Stomach (tissue), 8 donors: ENCODE measurements at regions not wholly inside any gene's neighbourhood (a gene's known extent, or its start where the extent isn't known, plus 50 kb on each side); places are given as distances from the start of the nearest gene placed in this dataset.

ENCODE experiments used
- DNase-seq, 2 donors: peaks; one replicate each; pipeline versions ENCODE4 v3.0.0 to v3.0.0-alpha.2; 2013 to 2019
- H3K27ac ChIP-seq, 5 donors: fragments of 200-600 bp in 4 of 5; sonication (generic) in 4 of 5; one replicate each; pipeline ENCODE4 v1.5.1; 2013 to 2019; ENCODE audit warnings: mild to moderate bottlenecking in 1 of 5, moderate library complexity in 1 of 5
- H3K27me3 ChIP-seq, 3 donors: fragments of 200-600 bp; sonication (generic); one replicate each; pipeline ENCODE4 v1.5.1; 2017 to 2019; ENCODE audit warnings: mixed run types in 1 of 3
- H3K36me3 ChIP-seq, 4 donors: fragments of 200-600 bp; sonication (generic); 1 replicate in 3 of 4; 2 replicates in 1 of 4; pipeline ENCODE4 v1.5.1; 2016 to 2019
- H3K4me1 ChIP-seq, 4 donors: fragments of 200-600 bp; sonication (generic); one replicate each; pipeline ENCODE4 v1.5.1; 2016 to 2019
- H3K4me3 ChIP-seq, 4 donors: fragments of 200-600 bp; sonication (generic) in 3 of 4; one replicate each; pipeline ENCODE4 v1.5.1; 2016 to 2019; ENCODE audit warnings: mild to moderate bottlenecking in 1 of 4
- H3K9me3 ChIP-seq, 4 donors: fragments of 200-600 bp; sonication (generic); one replicate each; pipeline ENCODE4 v1.5.1; 2016 to 2019
- CTCF ChIP-seq, 7 experiments: fragments of 450-650 bp in 4 of 7; fragments of 200-600 bp in 3 of 7; sonication (generic) in 3 of 7; IDR thresholded peaks; one replicate each; pipeline ENCODE4 v1.5.1; 2016 to 2019; ENCODE audit warnings: antibody characterized with exemption in 7 of 7, control low read depth in 2 of 7, mild to moderate bottlenecking in 1 of 7
- EP300 ChIP-seq: sonication (generic); formaldehyde crosslinking; IDR thresholded peaks from one replicate; pipeline ENCODE4 v1.6.1; 2017; ENCODE audit warnings: antibody characterized with exemption
- POLR2A ChIP-seq, 4 donors: fragments of 450-650 bp; IDR thresholded peaks; one replicate each; pipeline ENCODE4 v1.6.1; 2016; ENCODE audit warnings: antibody characterized with exemption in 4 of 4, control low read depth in 2 of 4, mild to moderate bottlenecking in 1 of 4, moderate library complexity in 1 of 4
- POLR2AphosphoS5 ChIP-seq, 3 donors: sonication (generic); formaldehyde crosslinking; IDR thresholded peaks; one replicate each; pipeline ENCODE4 v1.6.1; 2016; ENCODE audit warnings: antibody characterized with exemption in 3 of 3
- WGBS, 5 donors: extraction: QIAGEN DNeasy Blood & Tissue Kit in 3 of 5; methylation state at CpG; one replicate each; pipeline versions ENCODE4 v1.1.5 to v1.1.7; 2013 to 2018; 5-methylcytosine and 5-hydroxymethylcytosine counted together
- intact Hi-C: fragments of 100-400 bp; cut with DNase I; formaldehyde crosslinking; loops from one replicate; pipeline ENCODE4 v1.15.1; 2023; ENCODE audit warnings: low total_unique reads
- donor health status: healthy with polysubstance abuse.
- donor health status: Bipolar disorder and iron deficiency.
- donor health status: healthy.

GRCh38 chr13:82593239-82593638, 1289.0 kb downstream of the SLITRK1 start:
- Histone ChIP-seq H3K4me1 (no peaks in the 10 kb centered on the region), H3K9me3 (peaks cover 0 to 31% (median 0%) of the 10 kb centered on the region in 4 donors), H3K36me3 (no peaks in the 10 kb centered on the region), H3K27me3 (no peaks in the 10 kb centered on the region), H3K27ac (no peak overlapping the region), H3K4me3 (no peak overlapping the region)
- 57 to 79% (median 66%) methylated on average over 1 of the region's 1 CpG for WGBS, 5 donors
- intact Hi-C loops = no loop called here
- no peak for TF ChIP-seq EP300
- TF ChIP-seq POLR2A (IDR thresholded peaks at IDR 0.05) = no peak
- no peak for TF ChIP-seq POLR2AphosphoS5 (IDR thresholded peaks at IDR 0.05)
- no peak for TF ChIP-seq CTCF (IDR thresholded peaks at IDR 0.05)
- DNase-seq = no peak

- intact Hi-C loops = no loop called here
- H3K27ac ChIP-seq = no peak overlapping the region
- H3K4me3 ChIP-seq = no peak overlapping the region
- WGBS, 5 donors = 68 to 80% (median 69%) methylated on average over 3 of the region's 3 CpGs
- TF ChIP-seq POLR2A (IDR thresholded peaks at IDR 0.05) (no peak), EP300 (no peak), POLR2AphosphoS5 (IDR thresholded peaks at IDR 0.05) (no peak), CTCF (IDR thresholded peaks at IDR 0.05) (no peak)
- no peak for DNase-seq
- H3K9me3 ChIP-seq = peaks cover 0 to 31% (median 9%) of the 10 kb centered on the region in 4 donors
- H3K4me1 ChIP-seq = no peaks in the 10 kb centered on the region
- no peaks in the 10 kb centered on the region for H3K27me3 ChIP-seq
- no peaks in the 10 kb centered on the region for H3K36me3 ChIP-seq
Measured at GRCh38 chr13:82571653-82572052, 1310.6 kb downstream of the SLITRK1 start.

GRCh38 chr13:82569581-82569980, 1312.7 kb downstream of the SLITRK1 start:
- no peak for DNase-seq
- Histone ChIP-seq H3K27me3 (no peaks in the 10 kb centered on the region), H3K4me1 (no peaks in the 10 kb centered on the region), H3K9me3 (peaks cover 0 to 14% (median 5%) of the 10 kb centered on the region in 4 donors), H3K36me3 (no peaks in the 10 kb centered on the region), H3K27ac (no peak overlapping the region), H3K4me3 (no peak overlapping the region)
- TF ChIP-seq CTCF (IDR thresholded peaks at IDR 0.05) (no peak), EP300 (no peak), POLR2A (IDR thresholded peaks at IDR 0.05) (no peak), POLR2AphosphoS5 (IDR thresholded peaks at IDR 0.05) (no peak)
- intact Hi-C loops = no loop called here
- WGBS, 5 donors = 77 to 92% (median 83%) methylated on average over 1 of the region's 1 CpG

GRCh38 chr13:82566864-82567263, 1315.4 kb downstream of the SLITRK1 start:
- H3K27ac ChIP-seq = no peak overlapping the region
- DNase-seq = no peak
- intact Hi-C loops = no loop called here
- no peaks in the 10 kb centered on the region for H3K4me1 ChIP-seq
- TF ChIP-seq POLR2A (IDR thresholded peaks at IDR 0.05) (no peak), POLR2AphosphoS5 (IDR thresholded peaks at IDR 0.05) (no peak), EP300 (no peak), CTCF (IDR thresholded peaks at IDR 0.05) (no peak)
- 81 to 91% (median 85%) methylated on average over 5 of the region's 5 CpGs for WGBS, 5 donors
- no peaks in the 10 kb centered on the region for H3K36me3 ChIP-seq
- peaks cover 0 to 14% (median 3%) of the 10 kb centered on the region in 4 donors for H3K9me3 ChIP-seq
- no peaks in the 10 kb centered on the region for H3K27me3 ChIP-seq
- H3K4me3 ChIP-seq = no peak overlapping the region
